Neural progenitor cell (in vitro differentiated cells): ENCODE measurements at regions not wholly inside any gene's neighbourhood (a gene's known extent, or its start where the extent isn't known, plus 50 kb on each side); places are given as distances from the start of the nearest gene placed in this dataset.

ENCODE experiments used
- CTCF ChIP-seq: fragments of 200-600 bp; sonication (generic); IDR thresholded peaks from 2 replicates; pipeline ENCODE4 v1.5.1; 2017; ENCODE audit warnings: antibody characterized with exemption, mild to moderate bottlenecking
- EZH2 ChIP-seq: fragments of 200-600 bp; sonication (generic); IDR thresholded peaks from 2 replicates; pipeline ENCODE4 v1.6.1; 2017; ENCODE audit warnings: antibody characterized with exemption, mild to moderate bottlenecking, moderate library complexity

DNA sequence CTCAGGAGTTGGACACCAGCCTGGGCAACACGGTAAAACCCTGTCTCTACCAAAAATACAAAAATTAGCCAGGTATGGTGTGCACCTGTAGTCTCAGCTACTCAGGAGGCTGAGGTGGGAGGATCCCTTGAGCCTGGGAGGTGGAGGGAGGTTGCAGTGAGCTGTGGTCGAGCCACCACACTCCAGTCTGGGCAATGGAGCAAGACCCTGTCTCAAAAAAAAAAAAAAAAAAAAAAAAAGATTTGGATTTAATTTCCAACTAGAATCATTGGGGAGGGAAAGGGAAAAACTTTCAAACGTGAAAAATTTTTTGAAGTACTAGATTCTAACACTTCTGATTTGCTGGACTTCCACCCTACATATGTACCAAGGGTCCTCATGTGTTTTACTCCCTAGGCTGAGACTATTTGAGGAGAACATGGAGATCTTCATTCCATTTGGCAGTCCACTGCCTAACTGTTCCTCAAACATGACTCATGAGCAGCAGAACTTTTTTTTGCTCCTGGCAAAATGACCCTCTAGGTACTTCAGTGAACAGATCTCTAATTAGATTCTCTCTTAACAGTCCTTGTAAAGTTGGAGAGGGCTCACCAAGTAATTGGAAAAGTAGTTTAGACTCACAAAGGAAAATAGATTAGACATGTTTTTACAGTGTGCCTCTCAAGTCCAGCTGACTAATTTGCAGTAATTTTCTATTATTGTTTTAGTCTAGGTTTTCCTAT lies 267.6 kb downstream of the METTL4 start:
- no peak for TF ChIP-seq EZH2
- no peak for TF ChIP-seq CTCF
